ENCODE measurements at regions not wholly inside any gene's neighbourhood (a gene's known extent, or its start where the extent isn't known, plus 50 kb on each side); places are given as distances from the start of the nearest gene placed in this dataset.

DNA sequence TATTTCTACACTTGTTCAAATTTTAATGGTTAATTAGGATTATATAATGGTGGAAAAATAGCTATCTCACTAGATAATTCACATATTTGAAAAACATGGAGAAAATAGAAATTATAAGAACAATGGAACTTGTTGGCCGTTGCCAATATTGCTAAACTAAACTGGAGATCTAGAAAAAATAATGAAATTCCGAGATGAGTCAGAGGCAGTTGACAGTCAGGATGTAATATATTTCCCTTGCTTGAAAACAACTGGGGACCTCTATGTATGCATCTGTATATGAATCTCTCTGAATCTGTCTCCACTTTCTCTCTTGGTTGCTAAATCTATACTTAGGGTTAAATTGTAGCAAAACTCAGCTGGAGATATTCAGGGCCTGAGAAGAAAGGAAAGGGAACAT is 1108.2 kb upstream of the GJE1 start:
- TF ChIP-seq, protein P1, sequence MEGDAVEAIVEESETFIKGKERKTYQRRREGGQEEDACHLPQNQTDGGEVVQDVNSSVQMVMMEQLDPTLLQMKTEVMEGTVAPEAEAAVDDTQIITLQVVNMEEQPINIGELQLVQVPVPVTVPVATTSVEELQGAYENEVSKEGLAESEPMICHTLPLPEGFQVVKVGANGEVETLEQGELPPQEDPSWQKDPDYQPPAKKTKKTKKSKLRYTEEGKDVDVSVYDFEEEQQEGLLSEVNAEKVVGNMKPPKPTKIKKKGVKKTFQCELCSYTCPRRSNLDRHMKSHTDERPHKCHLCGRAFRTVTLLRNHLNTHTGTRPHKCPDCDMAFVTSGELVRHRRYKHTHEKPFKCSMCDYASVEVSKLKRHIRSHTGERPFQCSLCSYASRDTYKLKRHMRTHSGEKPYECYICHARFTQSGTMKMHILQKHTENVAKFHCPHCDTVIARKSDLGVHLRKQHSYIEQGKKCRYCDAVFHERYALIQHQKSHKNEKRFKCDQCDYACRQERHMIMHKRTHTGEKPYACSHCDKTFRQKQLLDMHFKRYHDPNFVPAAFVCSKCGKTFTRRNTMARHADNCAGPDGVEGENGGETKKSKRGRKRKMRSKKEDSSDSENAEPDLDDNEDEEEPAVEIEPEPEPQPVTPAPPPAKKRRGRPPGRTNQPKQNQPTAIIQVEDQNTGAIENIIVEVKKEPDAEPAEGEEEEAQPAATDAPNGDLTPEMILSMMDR (IDR thresholded peaks at IDR 0.05) = no peak
- TF ChIP-seq POLR2A (IDR thresholded peaks at IDR 0.05) = no peak

Data from heart left ventricle (tissue), 13 donors.